ENCODE measurements at regions not wholly inside any gene's neighbourhood (a gene's known extent, or its start where the extent isn't known, plus 50 kb on each side); places are given as distances from the start of the nearest gene placed in this dataset.

DNA sequence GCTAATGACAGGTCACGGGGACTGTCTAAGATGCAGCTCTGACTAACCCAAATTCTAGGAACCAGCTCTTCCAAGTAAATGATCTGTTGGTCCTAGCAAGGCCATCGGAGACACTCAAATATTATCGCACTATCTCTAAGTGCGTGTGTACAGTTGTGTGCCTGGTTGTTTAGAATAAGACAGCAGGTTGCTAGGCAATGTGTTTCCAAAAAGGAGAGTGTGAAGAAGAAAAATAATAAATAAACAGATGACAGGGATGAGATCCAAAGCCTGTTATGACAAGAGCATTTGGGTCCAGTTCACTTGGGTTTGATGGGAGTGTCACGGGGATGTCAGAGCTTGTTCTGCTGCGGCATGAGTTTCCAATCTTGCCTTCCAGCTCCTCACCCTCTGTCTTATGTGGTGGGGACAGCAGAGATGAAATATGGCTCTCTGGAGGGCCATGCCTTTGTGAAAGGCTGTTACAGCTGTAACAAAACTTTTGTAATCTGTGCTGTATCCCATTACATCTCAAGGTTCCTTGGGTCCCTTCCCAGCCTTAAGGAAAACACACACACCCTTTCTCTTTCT lies 127.5 kb upstream of the TNP1 start:
- 50% methylated on average over 6 of the region's 6 CpGs for WGBS (ENCODE audit: insufficient coverage, insufficient replicate concordance, low lambda C conversion rate, missing lambda C conversion rate)
- FAIRE-seq (no peak), DNase-seq (ENCODE audit: low read depth, low spot score) (no peak), ATAC-seq (no peak)
- ChIA-PET CTCF (no interaction called here), RAD21 (ENCODE audit: unreplicated experiment) (no interaction called here), SMC1A (ENCODE audit: uncharacterized antibody, unreplicated experiment) (interaction anchor here (1.0 kb wide), 1 partner anchor 15 kb away, joined by 3 read pairs; no protein-coding TSS in a partner anchor), POLR2A (no interaction called here)
- no peak overlapping the region for H3K27ac ChIP-seq (ENCODE audit: control insufficient read depth, insufficient read depth)
- no peaks in the 10 kb centered on the region for H3K79me2 ChIP-seq (ENCODE audit: control insufficient read depth, insufficient read depth, low read length)
- intact Hi-C loops (cut with micrococcal nuclease; ENCODE audit: unreplicated experiment), result no loop called here
- in situ Hi-C loops (cut with MboI), result no loop called here
- no peak overlapping the region for H3K9ac ChIP-seq (ENCODE audit: control insufficient read depth, insufficient read depth, low read length)
- no peak overlapping the region for H3K4me2 ChIP-seq (ENCODE audit: control insufficient read depth, insufficient read depth)
- BruUV-seq (replicated peaks), result no TSS peak
- H4K20me1 ChIP-seq (ENCODE audit: control insufficient read depth, insufficient read depth), result no peaks in the 10 kb centered on the region
- no peaks in the 10 kb centered on the region for H3K36me3 ChIP-seq (ENCODE audit: control insufficient read depth in 2 of 2, insufficient read depth in 2 of 2, low read length in 1 of 2)
- peaks cover 2 to 3% of the 10 kb centered on the region in 2 experiments; a peak in 2 of 4 replicates for H3K27me3 ChIP-seq (replicated peaks in 1 of 2; ENCODE audit: control insufficient read depth in 2 of 2, insufficient read depth in 2 of 2, low read length in 1 of 2)
- H3K4me3 ChIP-seq, result no peak overlapping the region
- H3K9me3 ChIP-seq (replicated peaks; ENCODE audit: control insufficient read depth, insufficient read depth, low read length), result no peaks in the 10 kb centered on the region; the same call in 2 of the 3 replicates
- no peak overlapping the region for H2AFZ ChIP-seq (ENCODE audit: control insufficient read depth, low read depth, low read length)
- no peaks in the 10 kb centered on the region for H3K4me1 ChIP-seq (ENCODE audit: control insufficient read depth, insufficient read depth, low read length)
- no peak for TF ChIP-seq YY1 (IDR thresholded peaks at IDR 0.05; ENCODE audit: low read depth, low read length)
- TF ChIP-seq, protein P1, sequence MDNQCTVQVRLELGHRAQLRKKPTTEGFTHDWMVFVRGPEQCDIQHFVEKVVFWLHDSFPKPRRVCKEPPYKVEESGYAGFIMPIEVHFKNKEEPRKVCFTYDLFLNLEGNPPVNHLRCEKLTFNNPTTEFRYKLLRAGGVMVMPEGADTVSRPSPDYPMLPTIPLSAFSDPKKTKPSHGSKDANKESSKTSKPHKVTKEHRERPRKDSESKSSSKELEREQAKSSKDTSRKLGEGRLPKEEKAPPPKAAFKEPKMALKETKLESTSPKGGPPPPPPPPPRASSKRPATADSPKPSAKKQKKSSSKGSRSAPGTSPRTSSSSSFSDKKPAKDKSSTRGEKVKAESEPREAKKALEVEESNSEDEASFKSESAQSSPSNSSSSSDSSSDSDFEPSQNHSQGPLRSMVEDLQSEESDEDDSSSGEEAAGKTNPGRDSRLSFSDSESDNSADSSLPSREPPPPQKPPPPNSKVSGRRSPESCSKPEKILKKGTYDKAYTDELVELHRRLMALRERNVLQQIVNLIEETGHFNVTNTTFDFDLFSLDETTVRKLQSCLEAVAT (IDR thresholded peaks at IDR 0.05), result no peak
- TF ChIP-seq, protein P2, sequence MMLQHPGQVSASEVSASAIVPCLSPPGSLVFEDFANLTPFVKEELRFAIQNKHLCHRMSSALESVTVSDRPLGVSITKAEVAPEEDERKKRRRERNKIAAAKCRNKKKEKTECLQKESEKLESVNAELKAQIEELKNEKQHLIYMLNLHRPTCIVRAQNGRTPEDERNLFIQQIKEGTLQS (IDR thresholded peaks at IDR 0.05; ENCODE audit: borderline replicate concordance, extremely low read depth, low read depth, low read length), result no peak
- no peak for TF ChIP-seq FOS (IDR thresholded peaks at IDR 0.05; ENCODE audit: borderline replicate concordance, extremely low read depth, insufficient read length)
- no peak for TF ChIP-seq ETV6 (conservative IDR thresholded peaks at IDR 0.05 in 1 of 2, IDR thresholded peaks at IDR 0.05 in 1 of 2; ENCODE audit: borderline replicate concordance in 1 of 2, low read depth in 1 of 2)
- TF ChIP-seq, protein P3, sequence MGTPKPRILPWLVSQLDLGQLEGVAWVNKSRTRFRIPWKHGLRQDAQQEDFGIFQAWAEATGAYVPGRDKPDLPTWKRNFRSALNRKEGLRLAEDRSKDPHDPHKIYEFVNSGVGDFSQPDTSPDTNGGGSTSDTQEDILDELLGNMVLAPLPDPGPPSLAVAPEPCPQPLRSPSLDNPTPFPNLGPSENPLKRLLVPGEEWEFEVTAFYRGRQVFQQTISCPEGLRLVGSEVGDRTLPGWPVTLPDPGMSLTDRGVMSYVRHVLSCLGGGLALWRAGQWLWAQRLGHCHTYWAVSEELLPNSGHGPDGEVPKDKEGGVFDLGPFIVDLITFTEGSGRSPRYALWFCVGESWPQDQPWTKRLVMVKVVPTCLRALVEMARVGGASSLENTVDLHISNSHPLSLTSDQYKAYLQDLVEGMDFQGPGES (IDR thresholded peaks at IDR 0.05), result no peak
- no peak for TF ChIP-seq SMAD1 (IDR thresholded peaks at IDR 0.05; ENCODE audit: low read depth, partially characterized antibody)
- no peak for TF ChIP-seq WRNIP1 (IDR thresholded peaks at IDR 0.05; ENCODE audit: borderline replicate concordance, low read depth, low read length)
- no peak for TF ChIP-seq LARP7 (IDR thresholded peaks at IDR 0.05)
- no peak for TF ChIP-seq TCF3 (IDR thresholded peaks at IDR 0.05; ENCODE audit: borderline replicate concordance, insufficient read depth, low read depth, low read length)
- TF ChIP-seq NFIC (IDR thresholded peaks at IDR 0.05; ENCODE audit: low read depth, low read length), result no peak
- TF ChIP-seq NR2F1 (conservative IDR thresholded peaks at IDR 0.05), result no peak
- TF ChIP-seq, protein P4, sequence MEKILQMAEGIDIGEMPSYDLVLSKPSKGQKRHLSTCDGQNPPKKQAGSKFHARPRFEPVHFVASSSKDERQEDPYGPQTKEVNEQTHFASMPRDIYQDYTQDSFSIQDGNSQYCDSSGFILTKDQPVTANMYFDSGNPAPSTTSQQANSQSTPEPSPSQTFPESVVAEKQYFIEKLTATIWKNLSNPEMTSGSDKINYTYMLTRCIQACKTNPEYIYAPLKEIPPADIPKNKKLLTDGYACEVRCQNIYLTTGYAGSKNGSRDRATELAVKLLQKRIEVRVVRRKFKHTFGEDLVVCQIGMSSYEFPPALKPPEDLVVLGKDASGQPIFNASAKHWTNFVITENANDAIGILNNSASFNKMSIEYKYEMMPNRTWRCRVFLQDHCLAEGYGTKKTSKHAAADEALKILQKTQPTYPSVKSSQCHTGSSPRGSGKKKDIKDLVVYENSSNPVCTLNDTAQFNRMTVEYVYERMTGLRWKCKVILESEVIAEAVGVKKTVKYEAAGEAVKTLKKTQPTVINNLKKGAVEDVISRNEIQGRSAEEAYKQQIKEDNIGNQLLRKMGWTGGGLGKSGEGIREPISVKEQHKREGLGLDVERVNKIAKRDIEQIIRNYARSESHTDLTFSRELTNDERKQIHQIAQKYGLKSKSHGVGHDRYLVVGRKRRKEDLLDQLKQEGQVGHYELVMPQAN (conservative IDR thresholded peaks at IDR 0.05), result no peak
- no peak for TF ChIP-seq NR2C1 (IDR thresholded peaks at IDR 0.05)
- TF ChIP-seq ESRRA (IDR thresholded peaks at IDR 0.05; ENCODE audit: low read length), result no peak
- TF ChIP-seq, protein P5, sequence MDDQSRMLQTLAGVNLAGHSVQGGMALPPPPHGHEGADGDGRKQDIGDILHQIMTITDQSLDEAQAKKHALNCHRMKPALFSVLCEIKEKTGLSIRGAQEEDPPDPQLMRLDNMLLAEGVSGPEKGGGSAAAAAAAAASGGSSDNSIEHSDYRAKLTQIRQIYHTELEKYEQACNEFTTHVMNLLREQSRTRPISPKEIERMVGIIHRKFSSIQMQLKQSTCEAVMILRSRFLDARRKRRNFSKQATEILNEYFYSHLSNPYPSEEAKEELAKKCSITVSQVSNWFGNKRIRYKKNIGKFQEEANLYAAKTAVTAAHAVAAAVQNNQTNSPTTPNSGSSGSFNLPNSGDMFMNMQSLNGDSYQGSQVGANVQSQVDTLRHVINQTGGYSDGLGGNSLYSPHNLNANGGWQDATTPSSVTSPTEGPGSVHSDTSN (IDR thresholded peaks at IDR 0.05; ENCODE audit: insufficient replicate concordance, low read depth, low read length), result no peak
- TF ChIP-seq, protein P6, sequence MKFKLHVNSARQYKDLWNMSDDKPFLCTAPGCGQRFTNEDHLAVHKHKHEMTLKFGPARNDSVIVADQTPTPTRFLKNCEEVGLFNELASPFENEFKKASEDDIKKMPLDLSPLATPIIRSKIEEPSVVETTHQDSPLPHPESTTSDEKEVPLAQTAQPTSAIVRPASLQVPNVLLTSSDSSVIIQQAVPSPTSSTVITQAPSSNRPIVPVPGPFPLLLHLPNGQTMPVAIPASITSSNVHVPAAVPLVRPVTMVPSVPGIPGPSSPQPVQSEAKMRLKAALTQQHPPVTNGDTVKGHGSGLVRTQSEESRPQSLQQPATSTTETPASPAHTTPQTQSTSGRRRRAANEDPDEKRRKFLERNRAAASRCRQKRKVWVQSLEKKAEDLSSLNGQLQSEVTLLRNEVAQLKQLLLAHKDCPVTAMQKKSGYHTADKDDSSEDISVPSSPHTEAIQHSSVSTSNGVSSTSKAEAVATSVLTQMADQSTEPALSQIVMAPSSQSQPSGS (IDR thresholded peaks at IDR 0.05; ENCODE audit: low read length), result no peak

Measured in GM12878 (cell line).